GM18520 (cell line): ENCODE measurements at regions not wholly inside any gene's neighbourhood (a gene's known extent, or its start where the extent isn't known, plus 50 kb on each side); places are given as distances from the start of the nearest gene placed in this dataset.

Source experiments
- ATAC-seq: cut with Tn5 transposase; IDR thresholded peaks from one replicate; pipeline ENCODE4 v1.9.1; 2021; ENCODE audit not compliant: unreplicated experiment

DNA sequence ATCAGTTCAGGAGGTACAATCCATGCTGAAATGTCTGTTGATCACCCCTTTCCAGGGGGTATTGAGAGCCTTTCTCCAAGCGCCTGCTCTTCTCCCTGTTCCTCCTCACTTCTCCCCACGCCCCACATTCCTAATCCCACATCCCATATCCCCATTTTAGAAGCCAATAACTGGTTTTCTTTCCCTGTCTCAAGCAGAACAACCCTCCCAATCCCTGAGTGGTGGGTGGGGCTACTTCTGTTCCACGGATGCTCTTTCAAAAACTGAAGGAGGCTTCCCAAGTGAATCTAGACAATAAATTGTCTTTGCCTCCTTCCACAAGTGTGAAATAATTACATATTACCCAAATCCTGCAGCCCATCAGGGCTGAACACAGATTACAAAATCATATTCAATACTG, 77.0 kb upstream of the SEMA6A start:
- no peak for ATAC-seq

DNA sequence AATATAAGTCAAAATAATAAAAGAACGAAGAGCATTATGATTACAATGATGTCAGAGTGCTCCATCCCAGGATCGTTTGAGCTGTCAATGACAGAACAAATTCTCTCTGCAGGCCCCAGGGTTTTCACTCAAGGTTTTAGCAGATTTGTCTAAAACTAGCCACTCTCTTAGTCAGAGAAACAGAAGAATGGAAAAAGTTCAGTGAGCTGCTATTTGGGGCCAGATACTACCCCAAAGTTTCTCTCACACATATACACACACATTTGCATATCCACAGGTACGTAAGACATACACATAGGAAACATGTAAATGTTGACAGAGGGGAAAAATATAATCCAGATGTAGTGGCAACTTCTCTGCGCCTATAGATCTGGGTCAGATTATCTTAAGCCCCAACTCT, 76.3 kb upstream of the SEMA6A start:
- ATAC-seq = peak; percentile 31

DNA sequence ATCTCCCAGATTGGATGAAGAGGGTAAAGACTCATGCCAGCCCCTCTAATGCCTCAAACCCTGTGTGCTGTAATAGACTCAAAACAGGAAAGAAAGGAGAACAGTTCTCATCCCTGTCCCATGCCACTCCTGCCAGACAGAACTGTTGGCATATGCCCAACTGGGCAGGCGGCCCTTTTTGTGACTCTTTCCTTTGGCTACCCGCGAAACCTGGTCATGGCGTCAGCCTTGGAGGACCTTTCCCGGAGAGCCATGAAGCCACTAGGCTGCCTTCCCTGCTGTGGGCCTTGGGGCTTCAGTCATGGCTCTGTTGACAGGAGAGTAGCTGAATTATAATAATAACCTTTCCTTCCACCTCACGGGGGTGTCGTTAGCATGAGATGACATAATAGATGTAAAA, 75.9 kb upstream of the SEMA6A start:
- no peak for ATAC-seq

DNA sequence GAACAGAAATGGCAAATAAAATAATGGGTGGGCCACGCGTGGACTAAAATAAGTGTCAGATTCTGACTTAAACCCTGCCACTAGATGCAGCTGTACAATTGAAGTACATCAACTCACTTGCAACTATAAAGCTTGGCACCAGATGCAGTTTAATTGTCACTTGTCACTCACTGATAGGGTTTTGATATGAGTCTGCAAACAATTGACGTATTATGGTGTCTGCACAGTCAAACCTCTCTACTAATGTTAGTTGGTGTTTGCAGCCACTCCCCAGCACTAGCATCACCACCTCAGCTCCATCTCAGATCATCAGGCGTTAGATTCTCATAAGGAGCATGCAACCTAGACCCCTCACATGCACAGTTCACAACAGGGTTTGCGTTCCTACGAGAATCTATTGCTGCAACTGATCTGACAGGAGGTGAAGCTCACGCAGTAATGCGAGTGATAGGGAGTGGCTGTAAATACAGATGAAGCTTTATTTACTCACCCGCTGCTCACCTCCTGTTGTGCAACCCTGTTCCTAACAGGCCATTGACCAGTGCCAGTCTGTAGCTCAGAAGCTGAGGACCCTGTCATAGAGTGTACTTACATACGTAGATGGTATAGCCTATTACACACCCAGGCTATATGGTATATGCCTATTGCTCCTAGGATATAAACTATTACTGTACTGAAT, 72.1 kb upstream of the SEMA6A start:
- ATAC-seq = no peak

DNA sequence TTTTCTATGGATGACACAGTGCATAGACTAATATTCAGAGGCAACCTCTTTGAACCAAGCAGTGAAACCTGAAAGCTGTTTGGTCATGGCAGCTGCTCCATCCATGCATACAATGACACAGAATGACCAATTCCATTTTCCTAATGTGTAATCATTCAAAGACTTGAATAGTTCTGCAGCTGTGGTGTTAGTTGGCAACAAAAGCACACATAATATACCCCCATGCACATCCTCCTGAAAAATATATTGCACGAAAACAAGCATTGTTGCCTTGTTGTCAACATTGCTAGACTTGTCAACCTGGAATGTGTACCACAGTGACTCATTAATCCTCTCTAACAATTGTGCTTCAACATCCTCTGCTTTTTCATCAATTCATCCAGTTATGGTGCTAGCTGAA, 71.0 kb upstream of the SEMA6A start:
- no peak for ATAC-seq

DNA sequence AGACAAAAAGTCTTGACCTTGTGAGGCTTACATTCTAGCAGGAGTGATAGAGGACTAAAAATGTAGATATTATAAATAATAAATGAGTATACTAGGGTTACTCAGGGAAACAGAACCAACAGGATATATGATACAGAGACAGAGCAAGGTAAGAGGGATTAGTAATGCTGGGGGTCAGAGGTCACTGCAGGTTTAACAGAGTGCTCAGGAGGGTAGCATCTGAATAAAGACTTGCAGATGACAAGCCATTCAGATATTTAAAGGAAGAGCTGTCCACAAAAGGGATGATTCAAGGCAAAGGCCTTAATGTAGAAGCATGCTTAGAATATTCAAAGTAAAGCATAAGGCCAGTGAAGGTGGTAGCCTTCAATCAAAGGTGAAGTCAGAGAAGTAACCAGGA, 65.6 kb upstream of the SEMA6A start:
- ATAC-seq = no peak

DNA sequence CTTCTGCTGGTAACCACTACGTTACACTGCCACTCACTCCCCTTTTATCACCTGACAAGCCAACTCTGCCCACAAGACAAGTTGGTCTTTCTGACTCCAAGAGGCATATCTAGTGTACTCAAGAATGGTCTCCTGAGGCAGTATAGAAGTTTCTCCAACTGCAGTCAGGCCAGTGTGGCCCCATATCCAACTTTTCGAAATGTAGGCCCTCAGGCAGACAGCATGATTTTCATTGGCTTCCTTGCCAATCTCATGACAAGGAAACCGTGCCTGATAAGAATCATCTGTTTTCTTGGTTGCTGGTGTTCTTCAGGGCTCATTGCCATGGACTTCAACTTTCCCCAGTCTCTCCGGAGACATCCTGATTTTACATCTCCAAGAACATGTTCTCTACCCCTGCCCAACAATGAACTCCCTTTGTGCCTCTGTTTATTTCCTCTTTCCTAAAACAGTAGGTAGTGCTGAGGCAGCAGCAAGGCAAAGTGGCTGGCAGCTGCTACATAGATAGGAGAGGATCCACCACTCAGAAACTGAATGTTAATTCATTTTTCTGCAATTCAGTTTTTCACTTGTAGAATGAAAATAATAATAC, 62.6 kb upstream of the SEMA6A start:
- no peak for ATAC-seq

DNA sequence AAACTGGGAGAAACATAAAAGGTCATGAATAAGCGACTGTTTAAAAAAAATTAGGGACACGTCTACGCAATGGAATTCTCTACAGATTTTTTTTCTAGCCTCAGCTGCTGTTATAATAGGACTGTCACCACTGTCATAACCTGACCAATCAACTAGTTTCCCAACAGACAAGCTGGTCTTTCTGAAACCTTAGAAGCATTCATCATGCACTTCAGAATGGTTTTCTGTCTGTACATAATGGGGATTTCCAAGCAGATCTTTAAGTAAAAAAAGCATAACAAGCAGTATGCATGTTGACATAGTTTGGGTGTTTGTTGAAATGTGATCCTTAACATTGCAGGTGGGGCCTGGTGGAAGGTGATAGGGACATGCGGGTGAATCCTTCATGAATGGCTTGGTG, 58.3 kb upstream of the SEMA6A start:
- ATAC-seq = no peak

DNA sequence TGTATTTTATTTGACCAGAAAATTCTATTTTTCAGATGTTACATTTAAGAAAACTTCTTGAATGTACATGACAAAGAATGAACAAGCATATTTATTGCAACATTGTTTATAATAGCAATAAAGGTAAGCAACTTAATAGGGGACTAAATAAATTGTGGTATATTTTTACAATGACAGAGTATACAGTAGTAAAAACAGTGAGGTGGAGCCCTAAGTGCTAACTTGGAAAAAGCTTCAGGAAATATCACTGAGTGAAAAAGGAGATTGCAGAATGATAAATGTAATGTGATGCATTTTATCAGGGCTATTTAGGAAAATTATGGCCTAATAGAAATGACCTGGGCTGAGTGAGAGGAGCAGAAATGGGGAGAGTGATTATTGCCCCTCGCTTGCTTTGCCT, 56.5 kb upstream of the SEMA6A start:
- ATAC-seq = no peak

DNA sequence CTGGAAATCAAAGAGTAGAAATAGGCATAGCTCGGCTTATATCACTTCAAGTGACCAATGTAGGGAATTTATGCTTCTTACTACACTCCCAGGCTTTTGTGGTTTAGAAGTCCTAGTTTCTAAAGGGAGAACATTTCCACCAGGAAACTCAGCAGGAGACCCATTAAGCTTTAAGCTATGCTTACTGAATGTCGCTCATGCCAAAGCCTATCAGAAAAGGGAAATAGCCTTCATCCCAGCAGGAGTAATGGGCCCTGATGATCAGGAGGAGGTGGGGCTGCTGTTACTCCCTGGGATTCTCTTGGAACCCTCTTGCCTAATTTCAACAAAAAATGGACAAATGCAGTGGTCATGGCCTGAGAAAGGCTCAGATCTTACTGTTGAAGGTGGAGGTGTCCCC, 54.5 kb upstream of the SEMA6A start:
- no peak for ATAC-seq

DNA sequence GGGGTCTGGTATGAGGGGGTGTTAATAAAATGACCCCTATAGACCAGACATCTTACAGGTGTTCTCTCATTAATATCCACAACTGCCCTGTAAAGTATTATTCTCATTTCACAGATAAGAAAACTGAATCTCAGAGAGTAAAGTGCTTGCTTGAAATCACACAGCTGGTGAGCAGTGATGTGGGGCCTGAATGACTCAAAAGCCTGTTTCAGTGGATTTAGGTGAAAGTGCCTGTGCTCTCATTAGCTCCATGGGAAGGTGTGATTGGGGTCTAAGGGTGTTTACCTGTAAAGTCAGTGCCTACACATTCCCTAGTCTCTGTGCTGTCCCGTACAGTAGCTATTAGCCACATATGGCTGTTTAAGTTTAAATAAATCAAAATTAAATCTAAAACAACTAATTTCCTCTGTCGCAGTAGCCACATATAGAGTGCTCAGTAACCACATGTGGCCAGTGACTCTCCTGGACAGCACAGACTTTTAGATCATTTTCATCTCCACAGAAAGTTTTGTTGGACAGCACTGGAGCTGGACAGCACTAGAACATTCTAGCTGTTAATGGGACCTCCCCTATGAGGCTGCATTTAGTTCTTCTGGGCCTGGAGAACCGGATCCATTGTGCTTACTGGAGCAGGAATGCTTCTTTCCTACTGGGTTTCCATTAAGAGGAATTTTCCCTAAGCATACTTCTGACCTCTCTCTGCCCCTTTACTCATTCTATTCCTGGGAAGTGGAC, 52.5 kb upstream of the SEMA6A start:
- ATAC-seq = peak; percentile 72

DNA sequence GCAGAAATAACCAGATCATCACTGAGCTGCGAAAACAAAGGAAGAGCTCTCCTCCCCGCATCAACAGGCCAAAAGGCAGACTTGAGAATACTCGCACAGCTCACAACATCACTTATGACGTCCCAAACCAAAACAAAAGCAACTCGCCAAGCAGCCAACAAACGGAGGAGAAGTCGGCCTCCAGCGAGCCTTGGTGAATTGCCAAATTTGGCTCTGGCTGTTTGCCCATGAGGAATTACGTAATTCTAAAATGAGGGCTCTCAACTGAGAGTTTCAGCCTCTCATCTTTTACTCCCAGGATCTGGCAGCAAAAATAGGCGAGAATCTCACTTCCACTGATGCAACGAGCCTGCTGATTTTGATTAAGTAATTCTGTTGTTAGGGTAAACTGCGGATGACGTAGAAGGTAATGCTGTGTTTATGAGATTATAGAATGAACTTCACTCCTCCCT, 51.7 kb upstream of the SEMA6A start:
- ATAC-seq = no peak
